ENCODE measurements at regions not wholly inside any gene's neighbourhood (a gene's known extent, or its start where the extent isn't known, plus 50 kb on each side); places are given as distances from the start of the nearest gene placed in this dataset.
"Not testable (repeated sequence)": the region's sequence is repeated elsewhere in the genome, so short reads cannot be mapped to it uniquely, and the experiment has no call there.

- Mint-ChIP-seq H3K4me1 (ENCODE audit: low read depth in 2 of 2) (peaks cover 0 to 4% of the 10 kb centered on the region in 2 donors), H3K27ac (no peak overlapping the region), H3K36me3 (no peaks in the 10 kb centered on the region), H3K9me3 (peaks cover 3% of the 10 kb centered on the region), H3K4me3 (no peak overlapping the region), H3K27me3 (peaks cover 15 to 16% of the 10 kb centered on the region in 2 donors)
- DNase-seq (ENCODE audit: low spot score): no peak
- ATAC-seq: no peak
Observed at GRCh38 chr18:22734791-22735627, 198.1 kb upstream of the RBBP8 start.

GRCh38 chr18:22737054-22737453 is 196.1 kb upstream of the RBBP8 start:
- peaks cover 0 to 7% of the 10 kb centered on the region in 2 donors for H3K4me1 Mint-ChIP-seq (ENCODE audit: low read depth in 2 of 2)
- no peak for DNase-seq (ENCODE audit: low spot score)
- no peak overlapping the region for H3K27ac Mint-ChIP-seq
- no peaks in the 10 kb centered on the region for H3K36me3 Mint-ChIP-seq
- peaks cover 11 to 15% of the 10 kb centered on the region in 2 donors for H3K27me3 Mint-ChIP-seq
- H3K9me3 Mint-ChIP-seq: peaks cover 3% of the 10 kb centered on the region
- ATAC-seq: peak in 1 of 2 donors; percentile 24
- H3K4me3 Mint-ChIP-seq: no peak overlapping the region

GRCh38 chr18:22739061-22739642 is 194.0 kb upstream of the RBBP8 start:
- DNase-seq (ENCODE audit: low spot score): no peak
- Mint-ChIP-seq H3K9me3 (no peaks in the 10 kb centered on the region), H3K27ac (no peak overlapping the region), H3K4me3 (no peak overlapping the region), H3K4me1 (ENCODE audit: low read depth in 2 of 2) (peaks cover 0 to 7% of the 10 kb centered on the region in 2 donors), H3K27me3 (peaks cover 3 to 12% of the 10 kb centered on the region in 2 donors), H3K36me3 (no peaks in the 10 kb centered on the region)
- ATAC-seq: no peak

- no peak overlapping the region for H3K27ac Mint-ChIP-seq
- peaks cover 3 to 12% of the 10 kb centered on the region in 2 donors for H3K27me3 Mint-ChIP-seq
- peaks cover 0 to 7% of the 10 kb centered on the region in 2 donors for H3K4me1 Mint-ChIP-seq (ENCODE audit: low read depth in 2 of 2)
- H3K9me3 Mint-ChIP-seq: peaks cover 2% of the 10 kb centered on the region
- no peak overlapping the region for H3K4me3 Mint-ChIP-seq
- no peak for DNase-seq (ENCODE audit: low spot score)
- H3K36me3 Mint-ChIP-seq: peaks cover 4% of the 10 kb centered on the region
- ATAC-seq: no peak
Observed at GRCh38 chr18:22739789-22740188, 193.3 kb upstream of the RBBP8 start.

- Mint-ChIP-seq H3K36me3 (peaks cover 4% of the 10 kb centered on the region), H3K27me3 (peaks cover 6 to 24% of the 10 kb centered on the region in 2 donors), H3K27ac (no peak overlapping the region), H3K9me3 (peaks cover 2% of the 10 kb centered on the region), H3K4me3 (no peak overlapping the region), H3K4me1 (ENCODE audit: low read depth in 2 of 2) (peaks cover 0 to 7% of the 10 kb centered on the region in 2 donors)
- no peak for ATAC-seq
- no peak for DNase-seq (ENCODE audit: low spot score)
Observed at GRCh38 chr18:22741318-22741717, 191.8 kb upstream of the RBBP8 start.

- H3K27me3 Mint-ChIP-seq: peaks cover 8 to 31% of the 10 kb centered on the region in 2 donors
- DNase-seq (ENCODE audit: low spot score): no peak
- H3K36me3 Mint-ChIP-seq: peaks cover 4% of the 10 kb centered on the region
- ATAC-seq: no peak
- H3K9me3 Mint-ChIP-seq: peaks cover 2% of the 10 kb centered on the region
- no peak overlapping the region for H3K27ac Mint-ChIP-seq
- H3K4me3 Mint-ChIP-seq: no peak overlapping the region
- peaks cover 0 to 7% of the 10 kb centered on the region in 2 donors for H3K4me1 Mint-ChIP-seq (ENCODE audit: low read depth in 2 of 2)
Observed at GRCh38 chr18:22742409-22742808, 190.7 kb upstream of the RBBP8 start.

GRCh38 chr18:22745966-22746365 is 187.2 kb upstream of the RBBP8 start:
- peaks cover 4% of the 10 kb centered on the region for H3K36me3 Mint-ChIP-seq
- peaks cover 15 to 40% of the 10 kb centered on the region in 2 donors for H3K27me3 Mint-ChIP-seq
- H3K4me3 Mint-ChIP-seq: no peak overlapping the region
- H3K27ac Mint-ChIP-seq: no peak overlapping the region
- ATAC-seq (no peak), DNase-seq (ENCODE audit: low spot score) (no peak)
- H3K9me3 Mint-ChIP-seq: peaks cover 2% of the 10 kb centered on the region
- H3K4me1 Mint-ChIP-seq (ENCODE audit: low read depth in 2 of 2): peaks cover 0 to 2% of the 10 kb centered on the region in 2 donors

- H3K4me3 Mint-ChIP-seq: no peak overlapping the region
- H3K27me3 Mint-ChIP-seq: peaks cover 22 to 42% of the 10 kb centered on the region in 2 donors
Observed at GRCh38 chr18:22752014-22752413, 181.1 kb upstream of the RBBP8 start.

GRCh38 chr18:22753130-22753831 is 179.8 kb upstream of the RBBP8 start:
- DNase-seq (ENCODE audit: low spot score): no peak
- Mint-ChIP-seq H3K36me3 (no peaks in the 10 kb centered on the region), H3K4me3 (no peak overlapping the region), H3K9me3 (no peaks in the 10 kb centered on the region), H3K27ac (no peak overlapping the region), H3K27me3 (peaks cover 20 to 34% of the 10 kb centered on the region in 2 donors), H3K4me1 (ENCODE audit: low read depth in 2 of 2) (no peaks in the 10 kb centered on the region)
- no peak for ATAC-seq

More at GRCh38 chr18:22752014-22752413, 181.1 kb upstream of the RBBP8 start:
- Mint-ChIP-seq H3K9me3 (no peaks in the 10 kb centered on the region), H3K36me3 (no peaks in the 10 kb centered on the region), H3K27ac (no peak overlapping the region), H3K4me1 (ENCODE audit: low read depth in 2 of 2) (no peaks in the 10 kb centered on the region)
- peak; percentile 17 to 43 for ATAC-seq
- no peak for DNase-seq (ENCODE audit: low spot score)

- not testable (repeated sequence) for DNase-seq (ENCODE audit: low spot score); H3K27ac Mint-ChIP-seq; H3K4me1 Mint-ChIP-seq (ENCODE audit: low read depth in 2 of 2); H3K4me3 Mint-ChIP-seq; H3K9me3 Mint-ChIP-seq; ATAC-seq
- H3K27me3 Mint-ChIP-seq: peaks cover 35 to 51% of the 10 kb centered on the region in 2 donors
- H3K36me3 Mint-ChIP-seq: peaks cover 11% of the 10 kb centered on the region
Observed at GRCh38 chr18:22764005-22764404, 169.1 kb upstream of the RBBP8 start.

- DNase-seq (ENCODE audit: low spot score): no peak
- no peak for ATAC-seq
- H3K4me1 Mint-ChIP-seq (ENCODE audit: low read depth in 2 of 2): no peaks in the 10 kb centered on the region
- H3K27ac Mint-ChIP-seq: no peak overlapping the region
- H3K4me3 Mint-ChIP-seq: no peak overlapping the region
- H3K9me3 Mint-ChIP-seq: no peaks in the 10 kb centered on the region
- H3K27me3 Mint-ChIP-seq: peaks cover 26 to 35% of the 10 kb centered on the region in 2 donors
- H3K36me3 Mint-ChIP-seq: peaks cover 11% of the 10 kb centered on the region
Observed at GRCh38 chr18:22765896-22766295, 167.2 kb upstream of the RBBP8 start.

- H3K27ac Mint-ChIP-seq: no peak overlapping the region
- peaks cover 22 to 33% of the 10 kb centered on the region in 2 donors for H3K27me3 Mint-ChIP-seq
- H3K4me3 Mint-ChIP-seq: no peak overlapping the region
- DNase-seq (ENCODE audit: low spot score) (no peak), ATAC-seq (no peak)
- no peaks in the 10 kb centered on the region for H3K4me1 Mint-ChIP-seq (ENCODE audit: low read depth in 2 of 2)
- H3K9me3 Mint-ChIP-seq: no peaks in the 10 kb centered on the region
- H3K36me3 Mint-ChIP-seq: peaks cover under 1% of the 10 kb centered on the region
Observed at GRCh38 chr18:22767653-22768052, 165.5 kb upstream of the RBBP8 start.

GRCh38 chr18:22773944-22774343 is 159.2 kb upstream of the RBBP8 start:
- no peaks in the 10 kb centered on the region for H3K36me3 Mint-ChIP-seq
- no peaks in the 10 kb centered on the region for H3K9me3 Mint-ChIP-seq
- ATAC-seq: no peak
- H3K4me1 Mint-ChIP-seq (ENCODE audit: low read depth in 2 of 2): no peaks in the 10 kb centered on the region
- H3K4me3 Mint-ChIP-seq: no peak overlapping the region
- H3K27me3 Mint-ChIP-seq: peaks cover 9 to 25% of the 10 kb centered on the region in 2 donors
- no peak for DNase-seq (ENCODE audit: low spot score)
- no peak overlapping the region for H3K27ac Mint-ChIP-seq

- DNase-seq (ENCODE audit: low spot score): no peak
- H3K4me1 Mint-ChIP-seq (ENCODE audit: low read depth in 2 of 2): no peaks in the 10 kb centered on the region
- no peak overlapping the region for H3K4me3 Mint-ChIP-seq
- no peaks in the 10 kb centered on the region for H3K9me3 Mint-ChIP-seq
- peaks cover 18 to 33% of the 10 kb centered on the region in 2 donors for H3K27me3 Mint-ChIP-seq
- no peaks in the 10 kb centered on the region for H3K36me3 Mint-ChIP-seq
- ATAC-seq: no peak
- H3K27ac Mint-ChIP-seq: no peak overlapping the region
Observed at GRCh38 chr18:22778996-22779395, 154.1 kb upstream of the RBBP8 start.
